ENCODE measurements at regions not wholly inside any gene's neighbourhood (a gene's known extent, or its start where the extent isn't known, plus 50 kb on each side); places are given as distances from the start of the nearest gene placed in this dataset.

GRCh38 chr7:130985361-130985760 lies 251.4 kb upstream of the KLF14 start:
- no peak for DNase-seq
- no peak for ATAC-seq
- Mint-ChIP-seq H3K27ac (no peak overlapping the region), H3K27me3 (no peaks in the 10 kb centered on the region), H3K36me3 (ENCODE audit: low read depth) (peaks cover 16% of the 10 kb centered on the region), H3K4me3 (peak overlapping the region; percentile 85), H3K4me1 (peaks cover 52% of the 10 kb centered on the region)
- H3K9me3 ChIP-seq (ENCODE audit: control insufficient read depth, low read length, poor library complexity, severe bottlenecking): no peaks in the 10 kb centered on the region

GRCh38 chr7:130986261-130986690 lies 252.3 kb upstream of the KLF14 start:
- DNase-seq (no peak), ATAC-seq (peak; percentile 37)
- Mint-ChIP-seq H3K4me1 (peaks cover 57% of the 10 kb centered on the region), H3K27ac (no peak overlapping the region), H3K27me3 (no peaks in the 10 kb centered on the region), H3K36me3 (ENCODE audit: low read depth) (peaks cover 16% of the 10 kb centered on the region), H3K4me3 (peak overlapping the region; percentile 85)
- H3K9me3 ChIP-seq (ENCODE audit: control insufficient read depth, low read length, poor library complexity, severe bottlenecking): no peaks in the 10 kb centered on the region

GRCh38 chr7:130987092-130987491 lies 253.1 kb upstream of the KLF14 start:
- Mint-ChIP-seq H3K36me3 (ENCODE audit: low read depth) (peaks cover 16% of the 10 kb centered on the region), H3K27ac (no peak overlapping the region), H3K4me3 (peak overlapping the region; percentile 85), H3K27me3 (no peaks in the 10 kb centered on the region), H3K4me1 (peaks cover 65% of the 10 kb centered on the region)
- ATAC-seq (no peak), DNase-seq (no peak)
- no peaks in the 10 kb centered on the region for H3K9me3 ChIP-seq (ENCODE audit: control insufficient read depth, low read length, poor library complexity, severe bottlenecking)

GRCh38 chr7:130988443-130988842 lies 254.4 kb upstream of the KLF14 start:
- H3K4me3 Mint-ChIP-seq: peak overlapping the region; percentile 83
- no peak overlapping the region for H3K27ac Mint-ChIP-seq
- DNase-seq (peak in 1 of 3 donors; percentile 39), ATAC-seq (peak; percentile 47)
- H3K27me3 Mint-ChIP-seq: no peaks in the 10 kb centered on the region
- H3K36me3 Mint-ChIP-seq (ENCODE audit: low read depth): peaks cover 16% of the 10 kb centered on the region
- H3K4me1 Mint-ChIP-seq: peaks cover 71% of the 10 kb centered on the region
- no peaks in the 10 kb centered on the region for H3K9me3 ChIP-seq (ENCODE audit: control insufficient read depth, low read length, poor library complexity, severe bottlenecking)

GRCh38 chr7:130989101-130989795 lies 255.2 kb upstream of the KLF14 start:
- H3K9me3 ChIP-seq (ENCODE audit: control insufficient read depth, low read length, poor library complexity, severe bottlenecking): no peaks in the 10 kb centered on the region
- Mint-ChIP-seq H3K4me3 (peak overlapping the region; percentile 83), H3K4me1 (peaks cover 76% of the 10 kb centered on the region), H3K27ac (no peak overlapping the region), H3K36me3 (ENCODE audit: low read depth) (peaks cover 14% of the 10 kb centered on the region), H3K27me3 (no peaks in the 10 kb centered on the region)
- DNase-seq (no peak), ATAC-seq (peak; percentile 43)

- Mint-ChIP-seq H3K36me3 (ENCODE audit: low read depth) (peaks cover 11% of the 10 kb centered on the region), H3K4me1 (peaks cover 78% of the 10 kb centered on the region), H3K27me3 (no peaks in the 10 kb centered on the region), H3K27ac (no peak overlapping the region), H3K4me3 (peak overlapping the region; percentile 88)
- ATAC-seq: peak; percentile 60
- DNase-seq: peak in 2 of 3 donors; percentile 55 to 60
- no peaks in the 10 kb centered on the region for H3K9me3 ChIP-seq (ENCODE audit: control insufficient read depth, low read length, poor library complexity, severe bottlenecking)
Observed at GRCh38 chr7:130990178-130990832, 256.3 kb upstream of the KLF14 start.

GRCh38 chr7:130993671-130994365 lies 259.8 kb upstream of the KLF14 start:
- Mint-ChIP-seq H3K27ac (no peak overlapping the region), H3K36me3 (ENCODE audit: low read depth) (peaks cover 6% of the 10 kb centered on the region), H3K4me1 (peaks cover 77% of the 10 kb centered on the region), H3K4me3 (peak overlapping the region; percentile 91), H3K27me3 (no peaks in the 10 kb centered on the region)
- DNase-seq (no peak), ATAC-seq (peak; percentile 5)
- H3K9me3 ChIP-seq (ENCODE audit: control insufficient read depth, low read length, poor library complexity, severe bottlenecking): no peaks in the 10 kb centered on the region

GRCh38 chr7:130994378-130995115 lies 260.5 kb upstream of the KLF14 start:
- Mint-ChIP-seq H3K27me3 (no peaks in the 10 kb centered on the region), H3K36me3 (ENCODE audit: low read depth) (peaks cover 2% of the 10 kb centered on the region), H3K4me3 (peak overlapping the region; percentile 91), H3K27ac (no peak overlapping the region), H3K4me1 (peaks cover 76% of the 10 kb centered on the region)
- no peak for DNase-seq
- no peaks in the 10 kb centered on the region for H3K9me3 ChIP-seq (ENCODE audit: control insufficient read depth, low read length, poor library complexity, severe bottlenecking)
- ATAC-seq: peak; percentile 5

- no peak for ATAC-seq
- no peaks in the 10 kb centered on the region for H3K9me3 ChIP-seq (ENCODE audit: control insufficient read depth, low read length, poor library complexity, severe bottlenecking)
- H3K4me1 Mint-ChIP-seq: peaks cover 78% of the 10 kb centered on the region
- peak overlapping the region; percentile 91 for H3K4me3 Mint-ChIP-seq
- peaks cover 2% of the 10 kb centered on the region for H3K36me3 Mint-ChIP-seq (ENCODE audit: low read depth)
- no peaks in the 10 kb centered on the region for H3K27me3 Mint-ChIP-seq
- DNase-seq: no peak
- no peak overlapping the region for H3K27ac Mint-ChIP-seq
Observed at GRCh38 chr7:130995252-130996081, 261.5 kb upstream of the KLF14 start.

GRCh38 chr7:130996205-130996832 lies 262.3 kb upstream of the KLF14 start:
- peaks cover 74% of the 10 kb centered on the region for H3K4me1 Mint-ChIP-seq
- no peak for DNase-seq
- no peaks in the 10 kb centered on the region for H3K9me3 ChIP-seq (ENCODE audit: control insufficient read depth, low read length, poor library complexity, severe bottlenecking)
- H3K27ac Mint-ChIP-seq: no peak overlapping the region
- ATAC-seq: no peak
- H3K36me3 Mint-ChIP-seq (ENCODE audit: low read depth): peaks cover 2% of the 10 kb centered on the region
- peak overlapping the region; percentile 91 for H3K4me3 Mint-ChIP-seq
- no peaks in the 10 kb centered on the region for H3K27me3 Mint-ChIP-seq

- ATAC-seq (peak; percentile 21), DNase-seq (no peak)
- peaks cover 71% of the 10 kb centered on the region for H3K4me1 Mint-ChIP-seq
- H3K9me3 ChIP-seq (ENCODE audit: control insufficient read depth, low read length, poor library complexity, severe bottlenecking): no peaks in the 10 kb centered on the region
- no peak overlapping the region for H3K27ac Mint-ChIP-seq
- peaks cover 2% of the 10 kb centered on the region for H3K36me3 Mint-ChIP-seq (ENCODE audit: low read depth)
- H3K27me3 Mint-ChIP-seq: no peaks in the 10 kb centered on the region
- peak overlapping the region; percentile 91 for H3K4me3 Mint-ChIP-seq
Observed at GRCh38 chr7:130996833-130997231, 262.8 kb upstream of the KLF14 start.

- Mint-ChIP-seq H3K4me3 (peak overlapping the region; percentile 91), H3K27me3 (no peaks in the 10 kb centered on the region), H3K4me1 (peaks cover 62% of the 10 kb centered on the region), H3K36me3 (ENCODE audit: low read depth) (peaks cover 2% of the 10 kb centered on the region), H3K27ac (no peak overlapping the region)
- peak; percentile 11 for ATAC-seq
- no peaks in the 10 kb centered on the region for H3K9me3 ChIP-seq (ENCODE audit: control insufficient read depth, low read length, poor library complexity, severe bottlenecking)
- no peak for DNase-seq
Observed at GRCh38 chr7:130998993-130999602, 265.1 kb upstream of the KLF14 start.
